ENCODE measurements at regions not wholly inside any gene's neighbourhood (a gene's known extent, or its start where the extent isn't known, plus 50 kb on each side); places are given as distances from the start of the nearest gene placed in this dataset.

- no peaks in the 10 kb centered on the region for H4K20me1 ChIP-seq (ENCODE audit: insufficient read depth, low read length)
Observed at GRCh38 chr11:81963018-81963417, 770.6 kb downstream of the FAM181B start.

More at GRCh38 chr11:81963018-81963417, 770.6 kb downstream of the FAM181B start:
- no peaks in the 10 kb centered on the region for H3K9me1 ChIP-seq (ENCODE audit: insufficient read depth, low read length)
- no TSS peak for BruUV-seq (replicated peaks)
- no peak overlapping the region for H3K18ac ChIP-seq (ENCODE audit: low read depth, low read length)
- H4K8ac ChIP-seq (ENCODE audit: low read depth in 2 of 2, low read length in 2 of 2): no peak overlapping the region
- H3K4me3 ChIP-seq (ENCODE audit: insufficient read depth, low read depth, low read length): no peak overlapping the region
- no peak overlapping the region for H3K27ac ChIP-seq (ENCODE audit: insufficient read depth, low read length)
- no peak for DNase-seq
- H4K91ac ChIP-seq (ENCODE audit: insufficient read depth, low read depth, low read length): no peak overlapping the region
- H3K4me2 ChIP-seq (ENCODE audit: low read depth, low read length): no peak overlapping the region
- no peak overlapping the region for H4K5ac ChIP-seq (ENCODE audit: low read depth, low read length)
- H3K27me3 ChIP-seq (ENCODE audit: control insufficient read depth, insufficient read depth, low read length): no peaks in the 10 kb centered on the region
- ATAC-seq (ENCODE audit: low read depth): no peak
- in situ Hi-C loops (cut with MboI; ENCODE audit: low sequenced_read_pairs) (no loop called here), dilution Hi-C loops (cut with HindIII; ENCODE audit: low sequenced_read_pairs, unreplicated experiment) (no loop called here), intact Hi-C loops (cut with micrococcal nuclease) (no loop called here)
- H3K9ac ChIP-seq (ENCODE audit: low read depth, low read length): no peak overlapping the region
- POLR2A ChIA-PET (ENCODE audit: unreplicated experiment): no interaction called here
- H2AK5ac ChIP-seq (ENCODE audit: low read depth, low read length): no peak overlapping the region
- no peak overlapping the region for H3K4ac ChIP-seq (ENCODE audit: low read depth, low read length)
- WGBS, 2 experiments (ENCODE audit: extremely low coverage in 2 of 2, insufficient read length in 1 of 2): no CpG with 5 or more reads among the region's 3 CpGs
- H3K9me3 ChIP-seq (ENCODE audit: control insufficient read depth, insufficient read depth, low read length): no peaks in the 10 kb centered on the region
- H3K79me1 ChIP-seq (ENCODE audit: low read depth in 1 of 2, low read length in 2 of 2): no peaks in the 10 kb centered on the region
- no peak overlapping the region for H2BK5ac ChIP-seq (ENCODE audit: low read depth, low read length, poor library complexity, severe bottlenecking)
- CTCF ChIA-PET: no interaction called here
- no peak overlapping the region for H2AK9ac ChIP-seq (replicated peaks; ENCODE audit: low read depth, low read length, poor library complexity)
- no peak overlapping the region for H2BK120ac ChIP-seq (ENCODE audit: low read depth, low read length)
- no peak overlapping the region for H2BK15ac ChIP-seq (ENCODE audit: low read depth, low read length)
- no peak overlapping the region for H3K56ac ChIP-seq (ENCODE audit: extremely low read depth, insufficient read depth, low read length)
- H2BK20ac ChIP-seq (ENCODE audit: low read depth, low read length): no peak overlapping the region
- H3K14ac ChIP-seq (replicated peaks; ENCODE audit: low read depth, low read length): no peak overlapping the region
- no peaks in the 10 kb centered on the region for H3K4me1 ChIP-seq (ENCODE audit: control insufficient read depth, insufficient read depth, low read length)
- H3K36me3 ChIP-seq (ENCODE audit: control insufficient read depth, insufficient read depth, low read length): no peaks in the 10 kb centered on the region
- no peak overlapping the region for H3K23ac ChIP-seq (ENCODE audit: low read depth, low read length)
- no peak overlapping the region for H2AFZ ChIP-seq (replicated peaks; ENCODE audit: low read length, poor library complexity)
- TF ChIP-seq, protein P1, sequence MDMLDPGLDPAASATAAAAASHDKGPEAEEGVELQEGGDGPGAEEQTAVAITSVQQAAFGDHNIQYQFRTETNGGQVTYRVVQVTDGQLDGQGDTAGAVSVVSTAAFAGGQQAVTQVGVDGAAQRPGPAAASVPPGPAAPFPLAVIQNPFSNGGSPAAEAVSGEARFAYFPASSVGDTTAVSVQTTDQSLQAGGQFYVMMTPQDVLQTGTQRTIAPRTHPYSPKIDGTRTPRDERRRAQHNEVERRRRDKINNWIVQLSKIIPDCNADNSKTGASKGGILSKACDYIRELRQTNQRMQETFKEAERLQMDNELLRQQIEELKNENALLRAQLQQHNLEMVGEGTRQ (IDR thresholded peaks at IDR 0.05; ENCODE audit: low read depth, low read length): no peak
- TF ChIP-seq MAFK (IDR thresholded peaks at IDR 0.05; ENCODE audit: low read depth, low read length): no peak
- no peak for TF ChIP-seq POLR2A (IDR thresholded peaks at IDR 0.05; ENCODE audit: low read depth, low read length)
- TF ChIP-seq CHD1 (IDR thresholded peaks at IDR 0.05; ENCODE audit: low read depth, low read length): no peak
- TF ChIP-seq RAD21 (IDR thresholded peaks at IDR 0.05; ENCODE audit: low read length): no peak
- TF ChIP-seq BHLHE40 (IDR thresholded peaks at IDR 0.05; ENCODE audit: low read depth, low read length): no peak
- TF ChIP-seq, protein P2, sequence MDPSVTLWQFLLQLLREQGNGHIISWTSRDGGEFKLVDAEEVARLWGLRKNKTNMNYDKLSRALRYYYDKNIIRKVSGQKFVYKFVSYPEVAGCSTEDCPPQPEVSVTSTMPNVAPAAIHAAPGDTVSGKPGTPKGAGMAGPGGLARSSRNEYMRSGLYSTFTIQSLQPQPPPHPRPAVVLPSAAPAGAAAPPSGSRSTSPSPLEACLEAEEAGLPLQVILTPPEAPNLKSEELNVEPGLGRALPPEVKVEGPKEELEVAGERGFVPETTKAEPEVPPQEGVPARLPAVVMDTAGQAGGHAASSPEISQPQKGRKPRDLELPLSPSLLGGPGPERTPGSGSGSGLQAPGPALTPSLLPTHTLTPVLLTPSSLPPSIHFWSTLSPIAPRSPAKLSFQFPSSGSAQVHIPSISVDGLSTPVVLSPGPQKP (IDR thresholded peaks at IDR 0.05; ENCODE audit: borderline replicate concordance, low read depth, low read length): no peak
- no peak for TF ChIP-seq RFX5 (IDR thresholded peaks at IDR 0.05; ENCODE audit: low read depth, low read length)
- TF ChIP-seq MAZ (IDR thresholded peaks at IDR 0.05; ENCODE audit: borderline replicate concordance, low read depth, low read length): no peak
- no peak for TF ChIP-seq NFE2L2 (IDR thresholded peaks at IDR 0.05; ENCODE audit: low read depth, low read length)
- no peak for TF ChIP-seq CTCF (conservative IDR thresholded peaks at IDR 0.05; ENCODE audit: low read depth, low read length)
- no peak for TF ChIP-seq CEBPB (IDR thresholded peaks at IDR 0.05; ENCODE audit: low read depth, low read length)
- TF ChIP-seq FOS (IDR thresholded peaks at IDR 0.05; ENCODE audit: low read depth, low read length): no peak
- TF ChIP-seq MXI1 (IDR thresholded peaks at IDR 0.05; ENCODE audit: borderline replicate concordance, low read depth, low read length): no peak
